Endothelial cell of umbilical vein (primary cell): ENCODE measurements at regions not wholly inside any gene's neighbourhood (a gene's known extent, or its start where the extent isn't known, plus 50 kb on each side); places are given as distances from the start of the nearest gene placed in this dataset.

ENCODE experiments used
- BruUV-seq: library from RNA; stranded (reverse); fragments of 400-500 nt; replicated peaks from 2 replicates; lab custom pipeline; 2021; lab: Mats Ljungman, UMichigan
- CTCF ChIA-PET: fragments of 300-600, 350-600 bp; sonication (Branson Sonifier 250); formaldehyde crosslinking; loops from one replicate; lab custom pipeline; 2021; ENCODE audit warnings: antibody characterized with exemption, inconsistent platforms; lab: Charles Lee
- POLR2A ChIA-PET: fragments of 300-600, 350-600 bp; sonication (Branson Sonifier 250); formaldehyde crosslinking; loops from one replicate; lab custom pipeline; 2021; ENCODE audit warnings: antibody characterized with exemption, inconsistent platforms; lab: Charles Lee
- DNase-seq: peaks from one replicate; pipeline ENCODE4 v3.0.0-alpha.2; 2011; ENCODE audit warnings: low read depth, low spot score
- FAIRE-seq: peaks from 2 replicates; lab custom pipeline; 2011; peaks lifted over from hg19 to GRCh38; lab: Jason Lieb, UNC
- H2AFZ ChIP-seq: 2 replicates; pipeline ENCODE4 v1.6.0; 2012; ENCODE audit warnings: low read depth, low read length, control low read depth, inconsistent platforms
- H3K27ac ChIP-seq: 2 replicates; pipeline ENCODE4 v1.5.1; 2011; ENCODE audit warnings: low read depth, mild to moderate bottlenecking, control low read depth, low read length, moderate library complexity; ENCODE audit not compliant: insufficient read depth
- H3K27me3 ChIP-seq, 2 experiments: 2 replicates each; pipeline versions ENCODE4 v1.6.0 to v1.6.1; 2011; ENCODE audit warnings: low read length in 2 of 2, mixed read lengths in 1 of 2; ENCODE audit not compliant: control insufficient read depth in 2 of 2, insufficient read depth in 2 of 2
- H3K36me3 ChIP-seq, 2 experiments: 2 replicates in 1 of 2; 3 replicates in 1 of 2; pipeline ENCODE4 v1.5.1; 2011; ENCODE audit warnings: low read length in 2 of 2, mild to moderate bottlenecking in 1 of 2, moderate library complexity in 1 of 2; ENCODE audit not compliant: control insufficient read depth in 2 of 2, insufficient read depth in 2 of 2; ENCODE audit errors: extremely low read depth in 1 of 2
- H3K4me1 ChIP-seq: 3 replicates; pipeline ENCODE4 v1.5.1; 2011; ENCODE audit warnings: mild to moderate bottlenecking, low read length; ENCODE audit not compliant: control insufficient read depth, insufficient read depth; ENCODE audit errors: extremely low read depth
- H3K4me2 ChIP-seq: 2 replicates; pipeline ENCODE4 v1.6.1; 2011; ENCODE audit warnings: low read length, control low read depth, mixed read lengths; ENCODE audit not compliant: insufficient read depth
- H3K4me3 ChIP-seq, 3 experiments: fragments of 200-600 bp in 1 of 3; sonication (generic), shearing (Covaris generic) in 1 of 3; replicated peaks in 1 of 3; 2 replicates each; pipeline ENCODE4 v1.5.1; 2011 to 2016; ENCODE audit warnings: control low read depth in 3 of 3, low read length in 3 of 3, mild to moderate bottlenecking in 2 of 3, inconsistent platforms in 1 of 3, low read depth in 1 of 3, moderate library complexity in 1 of 3; ENCODE audit not compliant: insufficient read depth in 1 of 3
- H3K79me2 ChIP-seq: 2 replicates; pipeline ENCODE4 v1.6.0; 2012; ENCODE audit warnings: low read length, inconsistent platforms; ENCODE audit not compliant: control insufficient read depth, insufficient read depth
- H3K9ac ChIP-seq: replicated peaks from 2 replicates; pipeline ENCODE3; 2011; ENCODE audit warnings: low read length, control low read depth; ENCODE audit not compliant: insufficient read depth; ENCODE audit errors: extremely low read depth
- H3K9me1 ChIP-seq: replicated peaks from 3 replicates; pipeline ENCODE4 v1.6.0; 2011; ENCODE audit warnings: mild to moderate bottlenecking, low read length; ENCODE audit not compliant: control insufficient read depth, insufficient read depth; ENCODE audit errors: extremely low read depth
- H3K9me3 ChIP-seq: replicated peaks from 2 replicates; pipeline ENCODE4 v1.5.1; 2012; ENCODE audit warnings: low read length, inconsistent platforms; ENCODE audit not compliant: control insufficient read depth, insufficient read depth
- H4K20me1 ChIP-seq: replicated peaks from 2 replicates; pipeline ENCODE3; 2011; ENCODE audit warnings: mild to moderate bottlenecking, low read length; ENCODE audit not compliant: control insufficient read depth, insufficient read depth; ENCODE audit errors: extremely low read depth
- CTCF ChIP-seq, 2 donors: IDR thresholded peaks; 1 replicate in 1 of 2; 2 replicates in 1 of 2; pipeline ENCODE4 v1.5.1; 2011; ENCODE audit warnings: low read length in 2 of 2, mild to moderate bottlenecking in 2 of 2, moderate library complexity in 2 of 2, control low read depth in 1 of 2, inconsistent platforms in 1 of 2, low read depth in 1 of 2; ENCODE audit not compliant: insufficient read depth in 1 of 2; ENCODE audit errors: extremely low read depth in 1 of 2
- EZH2 ChIP-seq: IDR thresholded peaks from 2 replicates; pipeline ENCODE4 v1.6.1; 2012; ENCODE audit warnings: borderline replicate concordance, low read depth, mild to moderate bottlenecking, moderate library complexity, low read length, inconsistent platforms; ENCODE audit not compliant: severe bottlenecking
- FOS ChIP-seq: IDR thresholded peaks from 2 replicates; pipeline ENCODE4 v1.6.1; 2011; ENCODE audit warnings: mild to moderate bottlenecking, low read length, moderate library complexity, borderline replicate concordance; ENCODE audit not compliant: insufficient read depth
- GATA2 ChIP-seq: IDR thresholded peaks from 2 replicates; pipeline ENCODE4 v1.7.0; 2011; ENCODE audit warnings: low read depth, mild to moderate bottlenecking, moderate library complexity, mixed read lengths, low read length; ENCODE audit not compliant: insufficient read length, insufficient read depth
- JUN ChIP-seq: IDR thresholded peaks from 2 replicates; pipeline ENCODE4 v1.6.1; 2011; ENCODE audit warnings: borderline replicate concordance, low read depth; ENCODE audit not compliant: insufficient read length, insufficient read depth
- MAX ChIP-seq: IDR thresholded peaks from 2 replicates; pipeline ENCODE4 v1.6.1; 2011; ENCODE audit not compliant: insufficient read depth, insufficient read length
- MYC ChIP-seq: IDR thresholded peaks from one replicate; pipeline ENCODE4 v1.6.1; 2011; ENCODE audit warnings: mild to moderate bottlenecking, low read depth, low read length
- POLR2A ChIP-seq: IDR thresholded peaks from 2 replicates; pipeline ENCODE4 v1.6.1; 2012; ENCODE audit warnings: low read depth, mild to moderate bottlenecking, control low read depth, low read length
- POLR2AphosphoS5 ChIP-seq: IDR thresholded peaks from 2 replicates; pipeline ENCODE4 v1.6.1; 2012; ENCODE audit warnings: low read depth, mild to moderate bottlenecking, control low read depth, low read length, moderate library complexity; ENCODE audit not compliant: insufficient read depth
- dilution Hi-C: fragments of 300-500 bp; cut with MboI; formaldehyde crosslinking; loops from one replicate; pipeline ENCODE4 v1.15.0; 2019; ENCODE audit warnings: low sequenced_read_pairs; ENCODE audit not compliant: extremely low pct_ligation_motif_present
- intact Hi-C: fragments of 100-400 bp; cut with micrococcal nuclease; formaldehyde crosslinking; loops from one replicate; pipeline ENCODE4 v1.10.0; 2022

DNA sequence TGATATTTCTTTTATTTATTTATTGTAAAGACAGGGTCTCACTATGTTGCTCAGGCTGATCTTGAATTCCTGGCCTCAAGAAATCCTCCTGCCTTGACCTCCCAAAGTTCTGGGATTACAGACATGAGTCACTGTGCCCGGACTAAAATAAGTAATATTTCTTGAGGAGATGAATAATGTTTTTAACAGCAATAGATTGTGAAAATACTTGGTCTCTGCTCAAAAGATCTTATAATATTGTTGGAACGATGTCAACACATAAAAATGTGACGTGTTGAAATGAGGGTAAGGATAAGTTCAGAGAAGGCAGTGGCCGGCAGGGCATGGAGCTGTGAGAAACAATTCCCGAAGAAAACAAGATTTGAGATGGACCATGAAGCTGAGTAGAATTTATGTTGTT lies 178.7 kb downstream of the GJA1 start:
- Histone ChIP-seq H4K20me1 (no peaks in the 10 kb centered on the region), H3K79me2 (no peaks in the 10 kb centered on the region), H3K9me3 (no peaks in the 10 kb centered on the region), H2AFZ (peak overlapping the region; percentile 31), H3K4me2 (no peak overlapping the region), H3K4me3 (no peak overlapping the region), H3K4me1 (no peaks in the 10 kb centered on the region), H3K9me1 (no peaks in the 10 kb centered on the region), H3K27me3 (no peaks in the 10 kb centered on the region), H3K9ac (no peak overlapping the region), H3K27ac (no peak overlapping the region), H3K36me3 (no peaks in the 10 kb centered on the region)
- CTCF ChIA-PET, result interaction anchor here (1.0 to 2.2 kb wide), 4 partner anchors 10 to 235 kb away, joined by 3 to 7 read pairs (median 4); no protein-coding TSS in a partner anchor
- POLR2A ChIA-PET, result no interaction called here
- dilution Hi-C loops, result no loop called here
- FAIRE-seq, result no peak
- no TSS peak for BruUV-seq
- DNase-seq, result peak; percentile 79
- TF ChIP-seq MAX (no peak), FOS (no peak), POLR2A (no peak), POLR2AphosphoS5 (no peak), MYC (no peak), EZH2 (no peak), JUN (no peak), CTCF (IDR thresholded peaks at IDR 0.05; ENCODE audit: extremely low read depth in 1 of 2, insufficient read depth in 1 of 2, low read depth in 1 of 2, low read length in 2 of 2) (no peak), GATA2 (no peak)
- intact Hi-C loops, result loop anchor here (10.0 kb wide), 1 partner anchor 421 kb away; no protein-coding TSS in a partner anchor
